Heart right ventricle (tissue), 16 donors: ENCODE measurements at regions not wholly inside any gene's neighbourhood (a gene's known extent, or its start where the extent isn't known, plus 50 kb on each side); places are given as distances from the start of the nearest gene placed in this dataset.
"Not testable (repeated sequence)": the region's sequence is repeated elsewhere in the genome, so short reads cannot be mapped to it uniquely, and the experiment has no call there.

Experiments used
- ATAC-seq, 8 donors: fragments of 200-7000 bp; cut with Tn5 transposase; one replicate each; pipeline ENCODE4 v1.9.1; 2020; ENCODE audit warnings: mild to moderate bottlenecking in 8 of 8, moderate library complexity in 8 of 8, moderate number of reproducible peaks in 1 of 8
- DNase-seq, 2 donors: peaks; one replicate each; pipeline ENCODE4 v3.0.0-alpha.2; 2020
- H3K27ac ChIP-seq, 10 donors: fragments of 200-600 bp; sonication (generic) in 2 of 10; one replicate each; pipeline versions ENCODE4 v1.5.0 to v1.8.0; 2020 to 2022; ENCODE audit warnings: mild to moderate bottlenecking in 3 of 10
- H3K27me3 ChIP-seq, 7 donors: fragments of 200-600 bp; one replicate each; pipeline ENCODE4 v1.8.0; 2021 to 2022; ENCODE audit warnings: mild to moderate bottlenecking in 2 of 7
- H3K36me3 ChIP-seq, 9 donors: fragments of 200-600 bp; sonication (generic) in 1 of 9; one replicate each; pipeline versions ENCODE4 v1.5.0 to v1.8.0; 2020 to 2022; ENCODE audit warnings: mild to moderate bottlenecking in 2 of 9
- H3K4me1 ChIP-seq, 9 donors: fragments of 200-600 bp; sonication (generic) in 1 of 9; one replicate each; pipeline versions ENCODE4 v1.5.0 to v1.8.0; 2020 to 2022; ENCODE audit warnings: mild to moderate bottlenecking in 4 of 9
- H3K4me3 ChIP-seq, 10 donors: fragments of 200-600 bp; sonication (generic) in 2 of 10; one replicate each; pipeline versions ENCODE4 v1.5.0 to v1.8.0; 2020 to 2022; ENCODE audit warnings: mild to moderate bottlenecking in 7 of 10, moderate library complexity in 2 of 10
- H3K9me3 ChIP-seq, 11 donors: fragments of 200-600 bp in 10 of 11; sonication (generic) in 2 of 11; one replicate each; pipeline versions ENCODE4 v1.5.0 to v1.8.0; 2013 to 2022; ENCODE audit warnings: mild to moderate bottlenecking in 2 of 11, control low read depth in 1 of 11, moderate library complexity in 1 of 11
- CTCF ChIP-seq, 9 donors: fragments of 200-600 bp; sonication (generic) in 2 of 9; IDR thresholded peaks; one replicate each; pipeline versions ENCODE4 v1.5.0 to v1.8.0; 2021 to 2022; ENCODE audit warnings: antibody characterized with exemption in 9 of 9, mild to moderate bottlenecking in 5 of 9, moderate library complexity in 1 of 9
- WGBS, 2 donors: extraction: QIAGEN DNeasy Blood & Tissue Kit; methylation state at CpG; one replicate each; pipeline ENCODE4 v1.1.7; 2013; ENCODE audit warnings: inconsistent platforms in 1 of 2; 5-methylcytosine and 5-hydroxymethylcytosine counted together
- intact Hi-C, 10 donors: fragments of 100-400 bp; cut with DNase I; formaldehyde crosslinking; loops; one replicate each; pipeline versions ENCODE4 v1.11.1 to v1.14.2; 2022
- donor health status: Arrhythmogenic right ventricular cardiomyopathy.
- donor health status: ischemic (EF 13 %, LVEDD 7.1; RV severe dilation, severe dysfunction).
- donor health status: healthy with polysubstance abuse.
- donor health status: DM: no; HTN: yes; CAD: no.
- donor health status: DM: no; HTN: no; CAD: no.
- donor health status: ischemic (EF 25% LVEDD 6.9; RV normal size, moderate dysfunction).
- donor health status: ischemic (EF 25% LVEDD 5.7; RV mildly dilated, moderate dysfunction).
- donor health status: healthy.
- donor health status: DM: yes; HTN: yes; CAD: no.
- donor health status: Ischemic cardiomyopathy.
- donor health status: ischemic (EF 35%, LVEDD 5.7; RV mildly dilated, moderate dysfunction).
- donor health status: nonischemic (EF 11% LVEDD 7.7; RV severe dilation, severe dysfunction).
- donor health status: DM: yes; HTN: yes; CAD: no.
- donor health status: PGD.
- donor health status: ischemic (EF 29% LVEDD 5.4; RV normal size, mild dysfunction).
- donor health status: nonischemic (EF 23%, LVEDD 6.1; RV moderate dilation, normal function).

GRCh38 chr20:53672484-53673129, 79.0 kb upstream of the ZNF217 start:
- Histone ChIP-seq H3K36me3 (no peaks in the 10 kb centered on the region), H3K4me3 (no peak overlapping the region), H3K27me3 (no peaks in the 10 kb centered on the region), H3K9me3 (no peaks in the 10 kb centered on the region), H3K27ac (no peak overlapping the region), H3K4me1 (peaks cover 0 to 7% (median 2%) of the 10 kb centered on the region in 9 donors)
- 89 to 90% methylated on average over 8 of the region's 10 CpGs for WGBS, 2 donors
- no peak for ATAC-seq
- TF ChIP-seq CTCF (IDR thresholded peaks at IDR 0.05): no peak
- intact Hi-C loops: no loop called here
- DNase-seq: no peak

- Histone ChIP-seq H3K27me3 (no peaks in the 10 kb centered on the region), H3K4me1 (no peaks in the 10 kb centered on the region), H3K36me3 (no peaks in the 10 kb centered on the region), H3K9me3 (no peaks in the 10 kb centered on the region), H3K27ac (no peak overlapping the region), H3K4me3 (no peak overlapping the region)
- 98 to 100% methylated on average over 2 of the region's 2 CpGs for WGBS, 2 donors
- DNase-seq (no peak), ATAC-seq (no peak)
- no peak for TF ChIP-seq CTCF (IDR thresholded peaks at IDR 0.05)
- intact Hi-C loops: no loop called here
Measured at GRCh38 chr20:53671370-53671769, 77.7 kb upstream of the ZNF217 start.

- H3K9me3 ChIP-seq, DNase-seq, H3K4me1 ChIP-seq, ATAC-seq, H3K36me3 ChIP-seq, H3K27me3 ChIP-seq, H3K4me3 ChIP-seq, H3K27ac ChIP-seq, intact Hi-C loops: not testable (repeated sequence)
- 94 to 95% methylated on average over 16 of the region's 16 CpGs for WGBS, 2 donors
Measured at GRCh38 chr20:53669517-53670313, 76.1 kb upstream of the ZNF217 start.

- intact Hi-C loops: no loop called here
- DNase-seq (no peak), ATAC-seq (no peak)
- Histone ChIP-seq H3K9me3 (no peaks in the 10 kb centered on the region), H3K4me3 (no peak overlapping the region), H3K27me3 (no peaks in the 10 kb centered on the region), H3K36me3 (no peaks in the 10 kb centered on the region), H3K27ac (no peak overlapping the region), H3K4me1 (no peaks in the 10 kb centered on the region)
- WGBS, 2 donors: 90 to 94% methylated on average over 9 of the region's 9 CpGs
- TF ChIP-seq CTCF (IDR thresholded peaks at IDR 0.05): no peak
Measured at GRCh38 chr20:53668992-53669391, 75.4 kb upstream of the ZNF217 start.

GRCh38 chr20:53666144-53666543, 72.5 kb upstream of the ZNF217 start:
- DNase-seq (no peak), ATAC-seq (no peak)
- Histone ChIP-seq H3K4me1 (peaks cover 0 to 18% (median 6%) of the 10 kb centered on the region in 9 donors), H3K27ac (no peak overlapping the region), H3K4me3 (no peak overlapping the region), H3K9me3 (no peaks in the 10 kb centered on the region), H3K27me3 (no peaks in the 10 kb centered on the region), H3K36me3 (no peaks in the 10 kb centered on the region)
- 97 to 100% methylated on average over 6 of the region's 6 CpGs for WGBS, 2 donors
- TF ChIP-seq CTCF (IDR thresholded peaks at IDR 0.05): no peak
- intact Hi-C loops: no loop called here
